PC-9 (cell line): ENCODE measurements at regions not wholly inside any gene's neighbourhood (a gene's known extent, or its start where the extent isn't known, plus 50 kb on each side); places are given as distances from the start of the nearest gene placed in this dataset.

ENCODE experiments used
- BruUV-seq: library from RNA; stranded (reverse); fragments of 400-500 nt; replicated peaks from 2 replicates; lab custom pipeline; 2021; lab: Mats Ljungman, UMichigan
- CTCF ChIA-PET: fragments of 300-600 bp; sonication (Branson Sonifier 250); formaldehyde crosslinking; loops from one replicate; lab custom pipeline; 2022; ENCODE audit warnings: antibody characterized with exemption; lab: Charles Lee
- POLR2A ChIA-PET: fragments of 300-600 bp; sonication (Branson Sonifier 250); formaldehyde crosslinking; loops from one replicate; lab custom pipeline; 2022; ENCODE audit warnings: antibody characterized with exemption; ENCODE audit not compliant: unreplicated experiment; lab: Charles Lee
- DNase-seq, 2 experiments: peaks; one replicate each; pipeline versions ENCODE4 v3.0.0 to v3.0.0-alpha.2; 2015 to 2022; ENCODE audit warnings: mixed read lengths in 1 of 2
- H2AFZ ChIP-seq: fragments of 200-600 bp; sonication (generic); 2 replicates; pipeline ENCODE4 v1.8.1; 2017; ENCODE audit warnings: antibody characterized with exemption
- H3F3A ChIP-seq: fragments of 200-600 bp; sonication (generic); 2 replicates; pipeline ENCODE4 v1.8.1; 2017; ENCODE audit warnings: antibody characterized with exemption, mild to moderate bottlenecking, low read depth; ENCODE audit not compliant: insufficient read depth
- H3K27ac ChIP-seq: fragments of 200-600 bp; sonication (generic); 2 replicates; pipeline ENCODE4 v1.6.1; 2016; ENCODE audit warnings: mixed run types
- H3K27me3 ChIP-seq: fragments of 200-600 bp; sonication (generic); 2 replicates; pipeline ENCODE4 v1.6.1; 2016; ENCODE audit warnings: low read depth, mixed run types; ENCODE audit not compliant: insufficient read depth
- H3K36me3 ChIP-seq: fragments of 200-600 bp; sonication (generic); 2 replicates; pipeline ENCODE4 v1.6.1; 2016; ENCODE audit warnings: low read depth, mixed run types
- H3K4me1 ChIP-seq: fragments of 200-600 bp; sonication (generic); replicated peaks from 2 replicates; pipeline ENCODE4 v1.6.1; 2016; ENCODE audit warnings: mixed run types; ENCODE audit not compliant: insufficient read depth
- H3K4me2 ChIP-seq: fragments of 200-600 bp; sonication (generic); 2 replicates; pipeline ENCODE4 v1.6.1; 2017; ENCODE audit warnings: mixed run types
- H3K4me3 ChIP-seq: fragments of 200-600 bp; sonication (generic); 2 replicates; pipeline ENCODE4 v1.6.1; 2016; ENCODE audit warnings: mixed run types
- H3K79me2 ChIP-seq: fragments of 200-600 bp; sonication (generic); 2 replicates; pipeline ENCODE4 v1.6.1; 2017; ENCODE audit warnings: low read depth, mixed run types
- H3K9me2 ChIP-seq: fragments of 200-600 bp; sonication (generic); 2 replicates; pipeline ENCODE4 v1.8.1; 2017; ENCODE audit warnings: mild to moderate bottlenecking; ENCODE audit not compliant: insufficient read depth
- H3K9me3 ChIP-seq: fragments of 200-600 bp; sonication (generic); 2 replicates; pipeline ENCODE4 v1.8.1; 2016; ENCODE audit warnings: low read depth; ENCODE audit not compliant: insufficient read depth
- H4K20me1 ChIP-seq: fragments of 200-600 bp; sonication (generic); 2 replicates; pipeline ENCODE4 v1.8.1; 2017; ENCODE audit not compliant: insufficient read depth
- CTCF ChIP-seq: fragments of 200-600 bp; sonication (generic); conservative IDR thresholded peaks from 2 replicates; pipeline ENCODE4 v1.6.1; 2017; ENCODE audit warnings: mixed run types, antibody characterized with exemption, mild to moderate bottlenecking, moderate library complexity
- EZH2 ChIP-seq: fragments of 200-600 bp; sonication (generic); IDR thresholded peaks from 2 replicates; pipeline ENCODE4 v1.8.0; 2017; ENCODE audit warnings: antibody characterized with exemption, low read depth
- intact Hi-C: fragments of 100-400 bp; cut with micrococcal nuclease; formaldehyde crosslinking; loops from one replicate; pipeline ENCODE4 v1.10.0; 2022; ENCODE audit not compliant: unreplicated experiment

- Histone ChIP-seq H3F3A (no peaks in the 10 kb centered on the region), H3K4me1 (no peaks in the 10 kb centered on the region), H2AFZ (no peak overlapping the region), H3K27ac (no peak overlapping the region), H3K9me3 (no peaks in the 10 kb centered on the region), H4K20me1 (no peaks in the 10 kb centered on the region), H3K79me2 (no peaks in the 10 kb centered on the region), H3K4me3 (no peak overlapping the region), H3K4me2 (no peak overlapping the region), H3K9me2 (no peaks in the 10 kb centered on the region), H3K27me3 (peaks cover 13% of the 10 kb centered on the region), H3K36me3 (no peaks in the 10 kb centered on the region)
- CTCF ChIA-PET = no interaction called here
- BruUV-seq = no TSS peak
- DNase-seq = no peak
- POLR2A ChIA-PET = no interaction called here
- intact Hi-C loops = no loop called here
- no peak for TF ChIP-seq CTCF
- TF ChIP-seq EZH2 = no peak
These were observed 691.8 kb downstream of the TMEM121 start for GRCh38 chr14:106218174-106218573.

GRCh38 chr14:106222311-106222710 is 695.9 kb downstream of the TMEM121 start:
- CTCF ChIA-PET = no interaction called here
- intact Hi-C loops = no loop called here

GRCh38 chr14:106222731-106223130 is 696.3 kb downstream of the TMEM121 start:
- no peaks in the 10 kb centered on the region for H3K36me3 ChIP-seq
- no peaks in the 10 kb centered on the region for H3K79me2 ChIP-seq
- intact Hi-C loops = no loop called here
- no peak for DNase-seq
- ChIA-PET CTCF (no interaction called here), POLR2A (no interaction called here)
- TF ChIP-seq CTCF = no peak
- TF ChIP-seq EZH2 = no peak
- no peak overlapping the region for H3K27ac ChIP-seq
- H2AFZ ChIP-seq = no peak overlapping the region
- H3F3A ChIP-seq = no peaks in the 10 kb centered on the region
- no TSS peak for BruUV-seq
- no peak overlapping the region for H3K4me3 ChIP-seq
- H3K9me2 ChIP-seq = no peaks in the 10 kb centered on the region
- H3K4me2 ChIP-seq = no peak overlapping the region
- H3K4me1 ChIP-seq = no peaks in the 10 kb centered on the region
- no peaks in the 10 kb centered on the region for H4K20me1 ChIP-seq
- H3K27me3 ChIP-seq = peaks cover 12% of the 10 kb centered on the region; the same call in 1 of the 2 replicates
- H3K9me3 ChIP-seq = no peaks in the 10 kb centered on the region

More at GRCh38 chr14:106222311-106222710, 695.9 kb downstream of the TMEM121 start:
- no peak for DNase-seq
- no peak for TF ChIP-seq CTCF
- no peak for TF ChIP-seq EZH2
- no peak overlapping the region for H2AFZ ChIP-seq
- no peaks in the 10 kb centered on the region for H3K9me2 ChIP-seq
- H3K36me3 ChIP-seq = no peaks in the 10 kb centered on the region
- no TSS peak for BruUV-seq
- no peaks in the 10 kb centered on the region for H3K4me1 ChIP-seq
- H3K27ac ChIP-seq = no peak overlapping the region
- H4K20me1 ChIP-seq = no peaks in the 10 kb centered on the region
- no peaks in the 10 kb centered on the region for H3K79me2 ChIP-seq
- no peak overlapping the region for H3K4me2 ChIP-seq
- no peaks in the 10 kb centered on the region for H3K9me3 ChIP-seq
- peaks cover 11% of the 10 kb centered on the region; the same call in 1 of the 2 replicates for H3K27me3 ChIP-seq
- H3K4me3 ChIP-seq = no peak overlapping the region
- POLR2A ChIA-PET = no interaction called here
- no peaks in the 10 kb centered on the region for H3F3A ChIP-seq
